NCI-H1694 treated with DMSO at 0.1 percent for 48 hours (cell line): ENCODE measurements at regions not wholly inside any gene's neighbourhood (a gene's known extent, or its start where the extent isn't known, plus 50 kb on each side); places are given as distances from the start of the nearest gene placed in this dataset.
A peak's percentile ranks its signal among the peaks of the same experiment; 100 is the strongest.
"Not testable (repeated sequence)": the region's sequence is repeated elsewhere in the genome, so short reads cannot be mapped to it uniquely, and the experiment has no call there.

Source experiments
- DNase-seq: peaks from one replicate; lab custom pipeline; 2025; lab: John Stamatoyannopoulos, UW

- DNase-seq = no peak
Observed at GRCh38 chr2:122799391-122799790, 1043.9 kb downstream of the TSN start.

- no peak for DNase-seq
Observed at GRCh38 chr2:122800781-122801180, 1045.3 kb downstream of the TSN start.

DNA sequence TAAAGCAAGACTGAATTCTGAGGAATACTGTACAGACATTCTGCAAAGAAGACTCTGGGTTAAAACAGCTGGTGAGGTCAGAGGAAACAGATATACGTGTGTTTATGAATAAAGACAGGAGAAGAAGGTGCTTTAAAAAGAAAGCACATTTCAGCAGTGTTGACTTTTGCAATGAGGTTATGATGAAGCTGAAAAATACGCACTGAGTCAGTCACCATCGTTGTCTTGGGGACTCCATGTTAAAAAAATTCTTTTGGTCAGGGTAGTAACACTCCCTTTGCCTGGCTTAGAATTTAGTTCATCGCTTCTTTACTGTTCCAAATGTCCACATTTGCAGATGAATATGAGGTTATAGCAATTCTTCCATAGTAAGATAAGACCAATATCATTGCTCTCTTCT, 1049.0 kb downstream of the TSN start:
- no peak for DNase-seq

DNA sequence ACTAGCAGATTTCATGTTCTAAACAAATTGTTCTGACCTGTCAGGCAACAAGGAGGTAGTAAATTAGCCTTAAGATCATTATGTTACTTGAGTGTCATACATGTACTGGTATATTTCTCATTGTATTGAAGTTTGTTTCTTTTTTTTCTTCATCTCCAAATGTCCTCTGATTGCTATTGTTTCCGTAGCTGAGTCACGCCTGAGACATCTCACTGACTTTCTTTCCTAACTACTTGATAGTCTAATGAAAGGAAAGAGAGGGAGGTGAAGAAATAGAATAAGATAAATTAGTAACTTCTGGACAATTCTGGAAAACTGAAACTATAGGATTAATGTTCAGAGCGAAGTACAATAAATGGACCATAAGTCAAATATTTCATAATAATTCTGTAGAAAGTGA, 1049.9 kb downstream of the TSN start:
- no peak for DNase-seq

- no peak for DNase-seq
Observed at GRCh38 chr2:122808286-122808969, 1053.0 kb downstream of the TSN start.

DNA sequence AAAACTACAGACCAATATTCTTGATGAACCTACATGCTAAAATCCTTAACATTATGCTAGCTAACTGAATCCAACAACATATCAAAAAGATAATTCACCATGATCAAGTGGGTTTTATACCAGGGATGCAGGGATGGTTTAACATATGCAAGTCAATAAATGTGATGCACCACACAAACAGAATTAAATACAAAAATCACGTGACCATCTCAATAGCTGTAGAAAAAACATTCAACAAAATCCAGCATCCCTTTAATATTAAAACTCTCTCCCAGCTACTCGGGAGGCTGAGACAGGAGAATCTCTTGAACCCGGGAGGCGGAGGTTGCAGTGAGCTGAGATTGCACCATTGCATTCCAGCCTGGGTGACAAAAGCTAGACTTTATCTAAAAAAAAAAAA, 1056.8 kb downstream of the TSN start:
- not testable (repeated sequence) for DNase-seq

DNA sequence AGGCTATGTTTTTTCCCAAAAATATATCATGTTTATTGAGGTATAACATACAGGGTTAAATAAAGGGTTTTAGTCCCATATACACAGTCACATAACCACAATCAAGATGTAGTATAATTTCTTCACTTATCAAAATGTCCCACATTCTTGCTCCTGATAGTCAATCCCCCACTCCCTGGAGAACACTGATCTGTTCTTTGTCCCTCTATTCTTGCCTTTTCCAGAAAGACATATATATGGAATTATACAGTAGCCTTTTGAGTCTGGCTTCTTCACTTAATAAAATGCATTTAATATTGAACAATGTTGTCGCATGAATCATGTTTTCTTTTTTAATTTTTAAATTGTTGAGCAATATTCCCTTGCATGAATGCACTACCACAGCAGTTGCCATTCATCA, 1059.7 kb downstream of the TSN start:
- no peak for DNase-seq

DNA sequence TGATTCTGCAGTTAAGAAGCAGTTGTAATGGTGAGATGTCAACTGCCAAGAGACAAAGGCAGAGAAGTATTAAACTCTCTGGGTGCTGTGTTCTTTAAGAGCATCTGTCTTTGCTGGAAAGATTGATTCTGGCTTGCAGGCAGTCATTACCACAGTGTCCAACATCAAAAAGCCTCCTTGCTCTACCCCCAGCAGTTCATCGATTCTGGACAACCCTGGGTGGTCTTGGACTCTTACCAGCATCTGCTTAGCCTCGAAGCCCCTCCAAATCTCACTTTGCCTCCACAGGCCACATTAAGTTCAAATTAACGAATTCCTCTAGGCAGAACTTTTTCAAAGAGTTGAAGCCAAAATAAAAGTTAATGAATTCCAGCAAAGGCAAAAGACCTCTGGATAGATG, 1061.4 kb downstream of the TSN start:
- DNase-seq = no peak

DNA sequence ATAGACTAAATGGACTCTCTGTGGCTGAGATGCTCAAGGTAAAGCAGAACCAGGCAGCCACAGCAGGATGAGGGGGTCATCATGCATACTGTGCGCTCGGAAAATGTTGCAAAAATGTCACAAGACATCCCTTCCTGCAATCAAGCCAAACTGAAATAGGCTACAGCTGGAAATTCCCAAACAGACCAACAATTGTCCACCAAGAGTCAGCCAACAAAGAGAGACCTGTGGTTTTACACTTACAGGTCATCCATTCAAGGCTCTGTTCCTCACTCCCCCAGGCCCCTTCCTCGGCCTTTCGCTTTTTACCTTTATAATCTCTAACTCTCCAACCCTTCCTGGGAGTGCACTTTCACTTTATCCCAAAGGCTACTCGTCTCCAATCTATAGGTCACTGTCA, 1066.9 kb downstream of the TSN start:
- DNase-seq = no peak

- no peak for DNase-seq
Observed at GRCh38 chr2:122830157-122830556, 1074.7 kb downstream of the TSN start.

DNA sequence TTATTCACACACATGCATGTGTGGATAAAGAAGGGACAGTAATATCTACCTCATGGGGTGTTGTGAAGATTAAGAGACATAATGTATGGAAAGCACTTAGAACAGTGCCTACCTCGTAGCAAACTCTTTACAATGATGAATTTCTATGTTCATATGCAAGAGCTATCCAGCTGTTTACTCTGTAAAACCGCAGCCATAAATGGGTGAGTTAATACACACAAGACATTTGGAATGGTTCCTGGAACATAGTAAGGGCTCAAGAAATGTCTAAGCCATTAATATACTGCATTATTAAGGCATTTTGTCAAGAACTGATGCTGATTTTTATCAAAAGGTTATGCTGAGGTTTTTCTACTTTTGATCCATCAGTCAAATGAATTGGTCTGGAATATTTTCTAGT, 1076.2 kb downstream of the TSN start:
- no peak for DNase-seq

DNA sequence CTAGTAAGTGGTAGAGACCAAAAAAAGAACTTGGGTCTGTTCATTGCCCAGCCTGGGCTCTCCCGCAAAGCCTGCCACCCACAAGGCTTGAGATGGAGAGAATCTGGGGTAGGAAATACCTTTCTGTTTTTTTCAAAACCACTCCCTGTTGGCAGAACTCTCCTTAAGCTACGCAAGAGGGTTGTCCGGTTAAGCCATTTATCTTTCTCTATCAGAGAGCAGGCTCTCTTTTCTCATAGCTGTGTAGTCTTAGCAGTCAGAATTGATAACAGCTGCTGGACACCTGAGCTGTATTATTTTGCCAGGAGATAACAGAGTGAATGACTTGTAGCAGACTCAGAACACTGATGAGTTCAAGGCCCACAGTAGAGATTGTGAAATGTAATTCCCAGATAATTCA, 1088.1 kb downstream of the TSN start:
- DNase-seq = no peak

DNA sequence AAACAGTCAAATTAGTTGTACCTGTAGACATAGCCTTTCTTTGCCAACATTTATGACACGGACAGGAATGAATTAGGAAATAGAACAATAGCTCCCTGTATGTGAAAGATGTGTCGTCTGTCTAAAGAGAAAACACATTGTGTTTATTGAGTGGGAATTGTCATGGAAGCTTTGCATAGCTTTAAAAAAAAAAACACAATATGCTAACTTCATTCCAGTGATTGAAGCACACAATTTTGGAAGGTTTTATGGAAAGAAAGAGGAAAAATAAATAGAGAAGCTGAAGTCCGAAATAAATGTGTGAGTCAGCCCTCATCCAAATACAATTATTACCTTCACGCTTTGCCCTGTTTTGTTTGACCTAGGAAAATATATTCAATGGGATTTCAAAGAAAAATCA, 1095.7 kb downstream of the TSN start:
- no peak for DNase-seq

DNA sequence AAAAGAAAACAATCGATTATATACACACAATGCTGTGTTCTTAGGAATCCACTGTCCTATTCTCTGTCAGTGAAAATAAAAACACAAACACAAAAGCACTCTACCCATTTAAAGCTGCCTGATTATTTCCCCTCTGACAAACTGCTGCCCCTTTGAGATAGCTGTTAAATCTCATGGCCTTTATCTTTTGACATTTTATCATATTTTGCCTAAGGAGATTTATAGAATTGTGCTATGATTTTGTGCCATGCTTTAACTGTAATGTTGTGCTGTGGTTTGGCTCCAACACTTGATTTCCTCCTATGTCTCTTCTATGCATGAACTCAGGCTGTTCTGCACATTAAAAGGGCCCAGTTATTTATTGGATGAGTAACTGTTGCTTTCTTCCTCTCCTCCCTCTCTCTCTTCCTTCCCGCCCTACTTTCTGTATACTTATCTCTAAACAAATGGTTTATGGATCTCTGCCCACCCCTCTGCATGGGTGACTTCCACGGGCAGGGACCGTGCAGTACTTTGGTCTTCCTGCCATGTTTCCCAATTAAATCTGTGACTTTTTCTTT, 1096.6 kb downstream of the TSN start:
- DNase-seq = no peak

DNA sequence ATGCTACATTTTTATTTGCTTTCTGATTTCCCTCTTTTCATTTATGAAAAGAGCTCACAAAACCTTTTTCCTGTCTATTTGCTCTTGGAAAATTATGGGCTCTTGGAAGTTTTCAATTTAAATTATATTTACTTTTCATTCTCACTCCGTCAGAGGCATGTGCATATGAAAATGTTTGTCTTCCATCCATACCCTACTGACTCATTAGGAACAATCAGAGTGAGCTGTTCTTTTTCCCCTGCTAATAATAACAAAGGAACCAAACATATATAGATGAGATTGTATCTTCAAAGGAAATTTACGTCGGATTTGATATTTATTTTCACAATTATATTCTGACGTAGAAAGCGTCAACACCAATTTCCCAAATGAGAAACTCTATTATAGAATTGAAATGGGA, 1101.2 kb downstream of the TSN start:
- DNase-seq = no peak

DNA sequence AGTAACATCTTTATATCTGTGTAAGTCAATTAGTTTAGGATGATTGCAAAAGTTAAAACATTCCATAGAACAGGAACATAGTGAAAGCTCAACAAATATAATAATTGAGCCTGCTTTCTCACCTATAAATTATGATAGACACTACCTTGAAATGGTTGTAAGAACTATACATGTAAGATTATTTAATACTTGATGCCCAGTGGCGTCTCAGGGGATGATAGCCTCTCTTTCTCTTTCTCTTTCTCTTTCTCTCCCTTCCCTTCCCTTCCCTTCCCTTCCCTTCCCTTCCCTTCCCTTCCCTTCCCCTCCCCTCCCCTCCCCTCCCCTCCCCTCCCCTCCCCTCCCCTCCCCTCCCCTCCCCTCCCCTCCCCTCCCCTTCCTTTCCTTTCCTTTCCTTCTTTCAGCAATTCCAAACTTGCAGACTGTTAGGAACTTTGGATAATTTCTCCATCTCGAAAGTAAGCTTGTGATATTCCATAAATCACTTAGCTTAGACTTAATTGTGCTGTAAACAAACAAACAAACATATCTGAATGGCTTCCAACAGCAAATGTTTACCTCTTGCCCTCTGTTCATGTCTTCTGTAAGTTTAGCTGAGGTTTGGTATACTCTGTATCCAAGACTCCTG, 1102.7 kb downstream of the TSN start:
- no peak for DNase-seq

GRCh38 chr2:122858813-122859212, 1103.4 kb downstream of the TSN start:
- DNase-seq = no peak

DNA sequence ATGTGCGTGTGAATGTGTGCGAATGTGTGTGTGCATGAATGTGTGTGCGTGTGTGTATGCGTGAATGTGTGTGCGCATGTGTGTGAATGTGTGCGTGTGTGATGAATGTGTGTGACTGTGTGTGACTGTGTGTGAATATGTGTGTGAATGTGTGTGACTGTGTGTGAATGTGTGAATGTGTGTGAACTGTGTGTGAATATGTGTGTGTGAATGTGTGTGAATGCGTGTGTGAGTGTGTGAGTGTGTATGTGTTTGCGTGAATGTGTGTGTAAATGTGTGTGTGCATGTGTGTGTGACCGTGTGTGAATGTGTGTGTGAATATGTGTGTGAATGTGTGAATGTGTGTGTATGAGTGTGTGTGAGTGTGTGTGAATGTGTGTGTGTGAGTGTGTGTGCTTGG, 1103.8 kb downstream of the TSN start:
- DNase-seq = no peak

DNA sequence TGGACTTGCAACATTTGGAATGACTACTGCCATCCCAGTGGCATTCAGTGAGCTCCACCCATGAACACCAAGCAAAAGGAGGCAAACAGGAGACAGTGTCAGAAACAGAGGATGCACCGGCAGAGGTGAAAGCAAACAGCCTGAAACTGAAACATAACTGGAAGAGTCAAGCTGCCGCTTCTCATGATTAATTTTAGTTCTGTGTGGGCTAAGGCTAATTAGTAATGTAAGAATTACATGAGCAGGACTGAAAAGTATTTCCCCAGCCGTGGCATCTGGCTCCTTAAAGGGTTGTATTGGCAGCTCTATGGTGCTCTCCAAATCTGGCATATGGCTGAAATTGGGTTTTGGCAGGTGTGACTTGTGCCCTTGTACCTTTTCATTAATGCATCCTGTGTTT, 1108.1 kb downstream of the TSN start:
- peak; percentile 86 for DNase-seq

DNA sequence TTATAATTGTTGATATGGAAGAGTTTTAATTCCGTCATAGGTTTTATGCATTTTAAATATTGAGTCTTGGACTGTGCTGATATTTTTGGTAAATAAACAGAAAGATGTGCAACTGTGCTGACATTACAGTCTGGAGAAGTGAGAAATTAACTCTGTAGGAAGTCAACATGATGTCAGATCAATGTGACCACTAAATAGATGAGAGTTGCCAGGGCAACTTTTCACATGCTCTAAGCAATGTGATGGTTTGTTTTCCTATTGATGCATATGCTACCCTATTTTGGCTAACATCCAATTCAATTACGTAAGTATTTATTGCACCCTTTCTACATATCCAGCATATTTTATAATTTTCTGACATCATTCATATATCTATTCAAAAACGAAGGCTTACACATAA, 1109.3 kb downstream of the TSN start:
- peak; percentile 41 for DNase-seq

DNA sequence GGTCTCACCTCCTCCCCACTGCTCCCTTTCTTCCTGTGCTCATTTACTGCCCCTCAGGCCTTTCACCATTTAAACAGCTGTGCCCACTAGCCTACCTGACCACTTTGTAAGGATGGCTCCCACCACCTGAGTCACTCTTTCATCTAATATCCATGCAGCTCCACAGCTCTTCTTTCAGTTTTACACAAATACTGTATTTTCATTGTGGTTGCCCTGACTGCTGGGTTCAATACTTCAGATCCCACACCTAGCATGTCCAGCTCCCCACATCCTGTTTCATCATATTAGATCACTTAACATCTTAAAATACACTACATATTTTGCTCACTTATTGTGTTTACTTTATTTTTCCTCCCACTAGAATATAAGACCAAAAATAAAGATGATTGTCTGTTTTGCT, 1110.6 kb downstream of the TSN start:
- DNase-seq = no peak

DNA sequence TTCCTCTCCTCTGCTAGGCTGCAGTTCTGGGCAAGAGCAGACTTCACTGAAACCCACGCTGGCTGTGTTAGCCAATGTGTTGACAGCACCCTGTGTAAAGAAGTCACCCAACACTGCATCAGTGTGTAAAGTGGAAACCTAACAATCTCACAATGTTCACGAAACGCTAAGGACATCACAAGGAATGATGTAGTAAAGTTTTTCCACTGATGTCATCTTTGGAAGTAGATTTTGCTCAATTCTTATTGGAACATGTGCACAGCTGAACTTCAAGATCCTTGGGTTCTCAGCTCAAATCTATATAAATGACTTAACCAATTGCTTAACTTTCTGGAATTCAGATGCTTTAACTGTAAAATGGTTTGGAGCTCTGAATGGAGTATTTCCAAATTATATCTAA, 1112.5 kb downstream of the TSN start:
- no peak for DNase-seq

- no peak for DNase-seq
Observed at GRCh38 chr2:122868646-122869275, 1113.3 kb downstream of the TSN start.
